ENCODE measurements at regions not wholly inside any gene's neighbourhood (a gene's known extent, or its start where the extent isn't known, plus 50 kb on each side); places are given as distances from the start of the nearest gene placed in this dataset.
A peak's percentile ranks its signal among the peaks of the same experiment; 100 is the strongest.

DNA sequence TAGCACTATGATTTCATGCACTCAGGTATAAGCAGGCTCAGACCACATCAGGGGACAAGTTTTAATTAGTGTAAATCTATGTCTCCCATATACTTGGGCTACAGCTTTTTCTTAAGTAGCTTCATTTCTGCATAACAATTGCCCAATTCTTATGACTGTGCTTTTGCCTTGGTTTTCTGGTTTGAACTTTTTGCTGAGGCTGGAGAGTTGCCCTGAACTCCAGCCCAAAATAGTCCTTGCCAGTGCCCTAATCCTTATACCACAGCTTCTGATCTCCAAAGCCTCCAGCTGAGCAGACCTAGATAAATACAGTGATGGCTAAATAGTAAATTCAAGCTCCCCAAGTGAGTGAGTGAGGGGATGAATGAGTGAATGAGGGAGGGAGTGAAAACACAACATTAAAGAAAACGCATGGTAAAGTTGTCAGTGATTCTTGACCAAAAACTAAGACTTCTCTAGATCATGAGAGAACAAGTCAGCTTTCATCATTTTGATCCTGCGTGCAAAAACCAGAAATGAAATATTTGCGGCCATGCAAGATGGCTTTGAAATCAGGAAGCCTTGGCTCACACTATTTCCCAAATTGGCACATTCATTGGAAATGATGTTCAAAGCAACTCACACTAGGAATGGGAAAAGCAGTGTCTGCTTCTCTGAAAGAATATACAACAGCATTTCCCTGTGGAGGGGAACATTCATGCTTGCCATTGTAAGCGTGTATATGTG lies 437.1 kb upstream of the CTSO start:
- Histone ChIP-seq H3K27me3 (ENCODE audit: insufficient read depth, low read length, poor library complexity) (no peaks in the 10 kb centered on the region), H3K27ac (ENCODE audit: low read length) (no peak overlapping the region), H3K36me3 (ENCODE audit: insufficient read depth, low read length) (no peaks in the 10 kb centered on the region), H2AFZ (ENCODE audit: low read depth, low read length) (no peak overlapping the region), H3K9me3 (ENCODE audit: insufficient read depth, low read length, severe bottlenecking) (no peaks in the 10 kb centered on the region), H3K4me1 (ENCODE audit: insufficient read depth, low read length) (no peaks in the 10 kb centered on the region), H3K79me2 (ENCODE audit: insufficient read depth, low read length) (no peaks in the 10 kb centered on the region), H3K4me3 (ENCODE audit: low read depth in 1 of 2, low read length in 2 of 2) (no peak overlapping the region), H3K4me2 (ENCODE audit: insufficient read depth, low read length) (no peak overlapping the region), H4K20me1 (ENCODE audit: insufficient read depth, low read length) (no peaks in the 10 kb centered on the region), H3K9ac (ENCODE audit: low read depth, low read length) (no peak overlapping the region)
- DNase-seq (no peak), ATAC-seq (ENCODE audit: insufficient read depth, low read depth) (no peak)
- TF ChIP-seq, protein P1, sequence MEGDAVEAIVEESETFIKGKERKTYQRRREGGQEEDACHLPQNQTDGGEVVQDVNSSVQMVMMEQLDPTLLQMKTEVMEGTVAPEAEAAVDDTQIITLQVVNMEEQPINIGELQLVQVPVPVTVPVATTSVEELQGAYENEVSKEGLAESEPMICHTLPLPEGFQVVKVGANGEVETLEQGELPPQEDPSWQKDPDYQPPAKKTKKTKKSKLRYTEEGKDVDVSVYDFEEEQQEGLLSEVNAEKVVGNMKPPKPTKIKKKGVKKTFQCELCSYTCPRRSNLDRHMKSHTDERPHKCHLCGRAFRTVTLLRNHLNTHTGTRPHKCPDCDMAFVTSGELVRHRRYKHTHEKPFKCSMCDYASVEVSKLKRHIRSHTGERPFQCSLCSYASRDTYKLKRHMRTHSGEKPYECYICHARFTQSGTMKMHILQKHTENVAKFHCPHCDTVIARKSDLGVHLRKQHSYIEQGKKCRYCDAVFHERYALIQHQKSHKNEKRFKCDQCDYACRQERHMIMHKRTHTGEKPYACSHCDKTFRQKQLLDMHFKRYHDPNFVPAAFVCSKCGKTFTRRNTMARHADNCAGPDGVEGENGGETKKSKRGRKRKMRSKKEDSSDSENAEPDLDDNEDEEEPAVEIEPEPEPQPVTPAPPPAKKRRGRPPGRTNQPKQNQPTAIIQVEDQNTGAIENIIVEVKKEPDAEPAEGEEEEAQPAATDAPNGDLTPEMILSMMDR (IDR thresholded peaks at IDR 0.05; ENCODE audit: borderline replicate concordance, extremely low read depth, low read length, poor library complexity, severe bottlenecking), result no peak

- no peak overlapping the region for H3K27ac ChIP-seq (ENCODE audit: low read length)
- H3K9ac ChIP-seq (ENCODE audit: low read depth, low read length), result no peak overlapping the region
- H3K9me3 ChIP-seq (ENCODE audit: insufficient read depth, low read length, severe bottlenecking), result no peaks in the 10 kb centered on the region
- H3K4me2 ChIP-seq (ENCODE audit: insufficient read depth, low read length), result no peak overlapping the region
- no peaks in the 10 kb centered on the region for H3K79me2 ChIP-seq (ENCODE audit: insufficient read depth, low read length)
- no peaks in the 10 kb centered on the region for H4K20me1 ChIP-seq (ENCODE audit: insufficient read depth, low read length)
- H3K36me3 ChIP-seq (ENCODE audit: insufficient read depth, low read length), result no peaks in the 10 kb centered on the region
- no peak overlapping the region for H3K4me3 ChIP-seq (ENCODE audit: low read depth in 1 of 2, low read length in 2 of 2)
- no peak for DNase-seq
- no peaks in the 10 kb centered on the region for H3K4me1 ChIP-seq (ENCODE audit: insufficient read depth, low read length)
- no peak for TF ChIP-seq EZH2 (IDR thresholded peaks at IDR 0.05; ENCODE audit: borderline replicate concordance, low read depth, low read length, severe bottlenecking)
- TF ChIP-seq, protein P1 (IDR thresholded peaks at IDR 0.05; ENCODE audit: borderline replicate concordance, extremely low read depth, low read length, poor library complexity, severe bottlenecking), result no peak
- no peaks in the 10 kb centered on the region for H3K27me3 ChIP-seq (ENCODE audit: insufficient read depth, low read length, poor library complexity)
- no peak overlapping the region for H2AFZ ChIP-seq (ENCODE audit: low read depth, low read length)
- no peak for ATAC-seq (ENCODE audit: insufficient read depth, low read depth)
Observed at GRCh38 chr4:156388826-156389225, 435.2 kb upstream of the CTSO start.

GRCh38 chr4:156378033-156378665 lies 424.5 kb upstream of the CTSO start:
- no peak overlapping the region for H3K9ac ChIP-seq (ENCODE audit: low read depth, low read length)
- H3K79me2 ChIP-seq (ENCODE audit: insufficient read depth, low read length), result no peaks in the 10 kb centered on the region
- no peaks in the 10 kb centered on the region for H3K4me1 ChIP-seq (ENCODE audit: insufficient read depth, low read length)
- H2AFZ ChIP-seq (ENCODE audit: low read depth, low read length), result no peak overlapping the region
- no peak overlapping the region for H3K4me2 ChIP-seq (ENCODE audit: insufficient read depth, low read length)
- no peaks in the 10 kb centered on the region for H3K27me3 ChIP-seq (ENCODE audit: insufficient read depth, low read length, poor library complexity)
- H3K9me3 ChIP-seq (ENCODE audit: insufficient read depth, low read length, severe bottlenecking), result no peaks in the 10 kb centered on the region
- DNase-seq (no peak), ATAC-seq (ENCODE audit: insufficient read depth, low read depth) (no peak)
- no peak overlapping the region for H3K27ac ChIP-seq (ENCODE audit: low read length)
- no peak for TF ChIP-seq EZH2 (IDR thresholded peaks at IDR 0.05; ENCODE audit: borderline replicate concordance, low read depth, low read length, severe bottlenecking)
- TF ChIP-seq, protein P1 (IDR thresholded peaks at IDR 0.05; ENCODE audit: borderline replicate concordance, extremely low read depth, low read length, poor library complexity, severe bottlenecking), result peak; percentile 56
- no peak overlapping the region for H3K4me3 ChIP-seq (ENCODE audit: low read depth in 1 of 2, low read length in 2 of 2)
- H3K36me3 ChIP-seq (ENCODE audit: insufficient read depth, low read length), result no peaks in the 10 kb centered on the region
- H4K20me1 ChIP-seq (ENCODE audit: insufficient read depth, low read length), result no peaks in the 10 kb centered on the region
